GM18858 (cell line): ENCODE measurements at regions not wholly inside any gene's neighbourhood (a gene's known extent, or its start where the extent isn't known, plus 50 kb on each side); places are given as distances from the start of the nearest gene placed in this dataset.
"Not testable (repeated sequence)": the region's sequence is repeated elsewhere in the genome, so short reads cannot be mapped to it uniquely, and the experiment has no call there.

ENCODE experiments used
- ATAC-seq: cut with Tn5 transposase; IDR thresholded peaks from one replicate; pipeline ENCODE4 v1.9.1; 2021; ENCODE audit not compliant: unreplicated experiment

- ATAC-seq = not testable (repeated sequence)
These were observed 56.2 kb upstream of the CCZ1B start for GRCh38 chr7:6882321-6882721.

- not testable (repeated sequence) for ATAC-seq
These were observed 57.7 kb upstream of the CCZ1B start for GRCh38 chr7:6883756-6884155.

DNA sequence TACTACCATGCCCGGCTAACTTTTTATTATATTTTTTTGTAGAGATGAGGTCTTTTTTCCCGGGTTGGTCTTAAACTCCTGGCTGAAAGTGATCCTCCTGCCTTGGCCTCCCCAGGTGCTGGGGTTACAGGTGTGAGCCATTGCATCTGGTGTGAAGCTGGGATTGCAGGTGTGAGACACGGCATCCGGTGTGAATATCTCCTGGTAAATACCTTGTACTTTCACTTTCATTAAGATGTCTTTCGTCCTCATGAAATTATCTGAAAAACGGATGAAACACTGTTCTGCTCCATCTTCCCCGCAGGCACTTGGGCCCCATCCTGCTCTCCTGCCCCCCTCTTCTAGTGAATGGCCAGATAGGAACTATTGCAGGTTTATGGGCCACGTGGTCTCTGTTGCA lies 60.1 kb upstream of the CCZ1B start:
- ATAC-seq = no peak

- not testable (repeated sequence) for ATAC-seq
These were observed 62.4 kb upstream of the CCZ1B start for GRCh38 chr7:6888267-6889045.

DNA sequence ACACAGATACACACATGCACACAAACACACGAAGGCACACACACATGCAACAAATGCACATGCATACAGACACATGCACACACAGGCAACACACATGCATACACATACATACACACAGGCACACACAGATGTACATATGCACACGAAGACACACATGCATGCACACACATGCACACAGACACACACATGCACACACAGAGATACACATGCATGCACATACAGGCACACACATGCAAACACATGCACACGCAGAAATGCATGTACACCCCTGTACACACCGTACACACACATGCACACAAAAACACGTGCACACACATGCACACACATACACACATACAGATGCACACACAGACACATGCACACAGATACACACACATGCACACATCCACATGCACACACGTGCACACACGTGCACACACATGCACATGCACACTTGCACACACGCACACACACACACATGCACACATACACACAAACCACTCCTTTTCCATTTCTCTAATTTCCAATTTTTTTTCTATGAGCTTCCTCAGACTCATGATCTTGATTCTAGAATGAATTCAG lies 63.3 kb upstream of the CCZ1B start:
- no peak for ATAC-seq

DNA sequence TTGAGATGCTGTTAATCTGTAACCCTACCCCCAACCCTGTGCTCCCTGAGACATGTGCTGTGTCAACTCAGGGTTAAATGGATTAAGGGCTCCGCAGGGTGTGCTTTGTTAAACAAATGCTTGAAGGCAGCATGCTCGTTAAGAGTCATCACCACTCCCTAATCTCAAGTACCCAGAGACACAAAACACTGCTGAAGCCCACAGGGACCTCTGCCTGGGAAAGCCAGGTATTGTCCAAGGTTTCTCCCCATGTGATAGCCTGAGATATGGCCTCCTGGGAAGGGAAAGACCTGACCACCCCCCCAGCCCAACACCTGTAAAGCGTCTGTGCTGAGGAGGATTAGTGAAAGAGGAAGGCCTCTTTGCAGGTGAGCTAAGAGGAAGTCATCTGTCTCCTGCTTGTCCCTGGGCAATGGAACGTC lies 76.0 kb upstream of the CCZ1B start:
- ATAC-seq = not testable (repeated sequence)

GRCh38 chr7:6903289-6903688 lies 77.2 kb upstream of the CCZ1B start:
- ATAC-seq = not testable (repeated sequence)

DNA sequence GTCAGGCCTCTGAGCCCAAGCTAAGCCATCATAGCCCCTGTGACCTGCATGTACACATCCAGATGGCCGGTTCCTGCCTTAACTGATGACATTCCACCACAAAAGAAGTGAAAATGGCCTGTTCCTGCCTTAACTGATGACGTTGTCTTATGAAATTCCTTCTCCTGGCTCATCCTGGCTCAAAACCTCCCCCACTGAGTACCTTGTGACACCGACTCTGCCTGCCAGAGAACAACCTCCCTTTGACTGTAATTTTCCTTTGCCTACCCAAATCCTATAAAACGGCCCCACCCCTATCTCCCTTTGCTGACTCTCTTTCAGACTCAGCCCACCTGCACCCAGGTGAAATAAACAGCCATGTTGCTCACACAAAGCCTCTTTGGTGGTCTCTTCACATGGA lies 77.7 kb upstream of the CCZ1B start:
- ATAC-seq = not testable (repeated sequence)

GRCh38 chr7:6917258-6917657 lies 91.2 kb upstream of the CCZ1B start:
- no peak for ATAC-seq

- ATAC-seq = not testable (repeated sequence)
These were observed 93.1 kb upstream of the CCZ1B start for GRCh38 chr7:6919169-6919568.

GRCh38 chr7:6924523-6924922 lies 98.4 kb upstream of the CCZ1B start:
- ATAC-seq = not testable (repeated sequence)

DNA sequence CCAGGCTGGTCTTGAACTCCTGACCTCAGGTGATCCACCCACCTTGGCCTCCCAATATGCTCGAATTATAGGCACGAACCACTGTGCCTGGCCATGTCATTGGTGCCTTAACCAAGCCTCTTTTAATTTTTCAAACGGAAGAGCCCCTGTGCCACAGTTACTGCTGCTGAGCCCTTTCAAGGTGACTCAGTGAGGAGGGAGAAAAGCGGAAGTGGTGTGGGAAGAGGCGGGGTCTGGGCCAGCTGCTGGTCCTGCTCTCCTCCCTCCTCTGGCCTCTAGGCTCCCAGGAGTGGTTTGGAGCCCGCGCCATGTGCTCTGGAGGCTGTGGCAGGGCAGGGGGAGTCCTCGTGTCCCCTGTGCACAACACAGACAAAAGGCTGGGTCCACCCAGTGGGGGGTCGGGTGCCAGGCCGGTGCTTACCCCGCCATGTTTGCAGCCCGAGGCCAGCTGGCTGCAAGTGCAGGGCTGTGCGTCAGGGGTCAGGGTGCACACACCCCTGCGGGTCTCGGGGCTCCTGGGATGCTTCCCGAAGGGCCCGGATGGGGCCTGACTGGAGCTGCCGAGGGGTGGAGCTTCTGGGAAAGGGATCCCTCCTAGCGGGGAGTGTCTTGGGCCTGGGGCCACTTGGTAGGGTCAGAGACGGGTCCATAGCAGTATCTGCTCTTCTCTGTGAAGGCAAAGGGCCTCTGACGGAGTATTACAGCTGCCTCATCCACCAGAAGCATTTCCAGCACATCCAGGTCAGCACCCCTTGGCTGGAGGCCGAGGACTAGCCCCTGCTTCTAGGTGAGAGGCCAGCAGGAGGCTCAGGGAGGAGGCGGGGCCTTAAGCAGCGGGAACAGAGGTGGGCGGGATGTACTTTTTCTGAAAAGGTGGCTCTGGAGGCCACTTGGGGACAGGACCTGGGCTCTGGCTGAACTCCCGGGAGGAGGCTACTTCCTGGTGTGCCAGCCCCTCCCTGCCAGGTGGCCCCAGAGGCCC lies 100.4 kb upstream of the CCZ1B start:
- ATAC-seq = not testable (repeated sequence)

DNA sequence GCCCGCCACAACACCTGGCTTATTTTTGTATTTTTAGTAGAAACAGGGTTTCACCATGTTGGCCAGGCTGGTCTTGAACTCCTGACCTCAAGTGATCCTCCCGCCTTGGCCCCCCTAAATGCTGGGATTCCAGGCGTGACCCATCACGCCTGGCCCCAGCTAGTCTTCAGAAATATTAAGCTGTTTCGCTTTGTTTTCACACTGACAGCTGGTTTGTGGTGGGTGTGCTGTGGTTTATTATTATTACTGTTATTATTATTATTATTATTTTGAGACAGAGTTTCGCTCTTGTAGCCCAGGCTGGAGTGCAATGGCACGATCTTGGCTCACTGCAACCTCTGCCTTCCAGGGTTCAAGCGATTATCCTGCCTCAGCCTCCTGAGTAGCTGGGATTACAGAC lies 101.6 kb upstream of the CCZ1B start:
- ATAC-seq = not testable (repeated sequence)

DNA sequence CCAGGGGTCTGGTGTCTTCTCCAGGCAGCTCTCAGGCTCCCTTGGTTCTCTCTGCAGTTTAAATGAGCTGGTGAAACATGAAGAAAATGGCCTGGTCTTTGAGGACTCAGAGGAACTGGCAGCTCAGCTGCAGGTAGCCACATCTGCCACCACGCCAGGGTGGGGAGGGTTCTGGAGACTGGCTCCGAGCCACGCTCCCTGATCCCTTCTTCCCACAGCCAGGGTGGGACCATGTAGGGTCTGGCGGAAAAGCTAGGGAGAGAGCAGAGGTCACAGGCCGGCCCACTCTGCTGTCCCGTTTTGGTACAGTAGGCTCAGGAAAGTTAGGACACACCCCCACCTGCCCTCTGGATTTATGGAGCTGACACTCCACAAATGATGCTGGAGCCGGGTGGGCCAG lies 103.5 kb upstream of the CCZ1B start:
- ATAC-seq = not testable (repeated sequence)

- ATAC-seq = not testable (repeated sequence)
These were observed 104.1 kb upstream of the CCZ1B start for GRCh38 chr7:6930081-6930635.

GRCh38 chr7:6930787-6931186 lies 104.7 kb upstream of the CCZ1B start:
- ATAC-seq = not testable (repeated sequence)

- ATAC-seq = not testable (repeated sequence)
These were observed 105.4 kb upstream of the CCZ1B start for GRCh38 chr7:6931456-6931855.

DNA sequence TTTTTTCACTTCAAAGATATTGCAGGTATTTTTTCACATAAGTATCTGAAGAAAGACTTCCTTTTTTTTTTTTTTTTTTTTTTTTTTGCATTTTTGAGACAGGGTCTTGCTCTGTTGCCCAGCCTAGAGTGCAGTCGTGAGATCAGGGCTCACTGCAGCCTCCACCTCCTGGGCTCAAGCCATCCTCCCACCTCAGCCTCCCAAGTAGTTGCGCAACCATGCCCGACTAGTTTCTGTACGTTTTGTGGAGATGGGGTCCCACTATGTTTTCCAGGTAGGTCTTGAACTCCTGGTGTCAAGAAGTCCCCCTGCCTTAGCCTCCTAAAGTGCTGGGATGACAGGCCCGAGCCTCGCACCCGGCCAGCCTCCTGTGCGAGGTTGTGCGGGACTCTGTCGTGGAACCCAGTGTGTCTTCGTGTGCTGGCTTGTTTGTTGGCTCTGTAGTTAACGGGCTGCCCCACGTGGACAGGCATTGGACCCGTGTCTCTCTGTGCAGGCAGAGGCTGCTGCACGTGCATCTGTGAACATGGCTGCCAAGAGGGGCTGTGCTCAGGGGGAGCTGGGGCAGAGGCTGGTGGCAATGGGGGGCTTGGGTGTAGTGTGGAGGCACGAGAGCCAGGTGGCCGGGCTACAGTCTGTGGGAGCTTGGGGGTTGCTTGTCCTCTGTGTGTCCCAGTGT lies 108.0 kb upstream of the CCZ1B start:
- not testable (repeated sequence) for ATAC-seq

DNA sequence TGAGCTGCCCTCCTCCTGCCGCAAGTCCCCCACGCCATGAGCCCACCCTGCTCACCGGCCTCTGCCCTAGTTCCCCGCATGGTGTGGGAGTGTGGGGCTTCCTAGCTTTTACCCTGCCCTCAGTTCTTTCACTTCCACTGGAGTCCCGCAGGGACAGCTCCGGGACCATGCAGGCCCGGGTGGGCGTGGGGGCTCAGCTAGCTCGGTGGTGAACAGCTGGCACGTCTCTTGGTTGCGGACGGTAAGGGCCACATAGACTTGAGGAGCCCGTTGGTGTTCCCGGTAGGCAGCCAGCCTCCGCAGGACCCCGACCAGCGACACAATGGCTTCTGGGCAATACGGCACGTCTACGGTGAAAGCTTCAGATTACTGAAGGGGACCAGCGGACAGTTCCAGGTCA lies 108.9 kb upstream of the CCZ1B start:
- no peak for ATAC-seq

GRCh38 chr7:6936626-6937025 lies 110.6 kb upstream of the CCZ1B start:
- not testable (repeated sequence) for ATAC-seq
